Activated naive CD8-positive, alpha-beta T cell treated with anti-CD3 and anti-CD28 coated beads for 36 hours (primary cell): ENCODE measurements at regions not wholly inside any gene's neighbourhood (a gene's known extent, or its start where the extent isn't known, plus 50 kb on each side); places are given as distances from the start of the nearest gene placed in this dataset.

Source experiments
- DNase-seq: peaks from one replicate; pipeline ENCODE4 v3.0.0; 2021
- H3K27ac Mint-ChIP-seq: one replicate; pipeline ENCODE4 v1.8.0; 2022; ENCODE audit warnings: mild to moderate bottlenecking, moderate library complexity, mixed read lengths
- H3K27me3 Mint-ChIP-seq: one replicate; pipeline ENCODE4 v1.8.0; 2022; ENCODE audit warnings: mild to moderate bottlenecking, mixed read lengths
- H3K36me3 Mint-ChIP-seq: one replicate; pipeline ENCODE4 v1.8.0; 2021; ENCODE audit warnings: mild to moderate bottlenecking, mixed read lengths
- H3K4me1 Mint-ChIP-seq: one replicate; pipeline ENCODE4 v1.8.0; 2021; ENCODE audit warnings: mixed read lengths
- H3K4me3 Mint-ChIP-seq: one replicate; pipeline ENCODE4 v1.8.0; 2022; ENCODE audit warnings: mild to moderate bottlenecking, moderate library complexity, mixed read lengths
- H3K9me3 Mint-ChIP-seq: one replicate; pipeline ENCODE4 v1.8.0; 2022; ENCODE audit warnings: mixed read lengths

GRCh38 chr1:212539737-212540430 is 68.7 kb upstream of the ATF3 start:
- H3K9me3 Mint-ChIP-seq = no peaks in the 10 kb centered on the region
- no peaks in the 10 kb centered on the region for H3K4me1 Mint-ChIP-seq
- H3K27ac Mint-ChIP-seq = no peak overlapping the region
- H3K36me3 Mint-ChIP-seq = no peaks in the 10 kb centered on the region
- no peak for DNase-seq
- peaks cover 9% of the 10 kb centered on the region for H3K27me3 Mint-ChIP-seq
- H3K4me3 Mint-ChIP-seq = no peak overlapping the region

GRCh38 chr1:212542761-212543187 is 65.8 kb upstream of the ATF3 start:
- no peak for DNase-seq
- H3K4me1 Mint-ChIP-seq = no peaks in the 10 kb centered on the region
- H3K36me3 Mint-ChIP-seq = no peaks in the 10 kb centered on the region
- H3K27me3 Mint-ChIP-seq = peaks cover 5% of the 10 kb centered on the region
- no peak overlapping the region for H3K27ac Mint-ChIP-seq
- no peaks in the 10 kb centered on the region for H3K9me3 Mint-ChIP-seq
- H3K4me3 Mint-ChIP-seq = no peak overlapping the region

- Mint-ChIP-seq H3K27ac (no peak overlapping the region), H3K9me3 (no peaks in the 10 kb centered on the region), H3K4me1 (no peaks in the 10 kb centered on the region), H3K36me3 (no peaks in the 10 kb centered on the region), H3K4me3 (no peak overlapping the region), H3K27me3 (peaks cover 6% of the 10 kb centered on the region)
- no peak for DNase-seq
Observed at GRCh38 chr1:212544110-212544509, 64.5 kb upstream of the ATF3 start.

GRCh38 chr1:212545941-212546635 is 62.5 kb upstream of the ATF3 start:
- H3K4me3 Mint-ChIP-seq = no peak overlapping the region

DNA sequence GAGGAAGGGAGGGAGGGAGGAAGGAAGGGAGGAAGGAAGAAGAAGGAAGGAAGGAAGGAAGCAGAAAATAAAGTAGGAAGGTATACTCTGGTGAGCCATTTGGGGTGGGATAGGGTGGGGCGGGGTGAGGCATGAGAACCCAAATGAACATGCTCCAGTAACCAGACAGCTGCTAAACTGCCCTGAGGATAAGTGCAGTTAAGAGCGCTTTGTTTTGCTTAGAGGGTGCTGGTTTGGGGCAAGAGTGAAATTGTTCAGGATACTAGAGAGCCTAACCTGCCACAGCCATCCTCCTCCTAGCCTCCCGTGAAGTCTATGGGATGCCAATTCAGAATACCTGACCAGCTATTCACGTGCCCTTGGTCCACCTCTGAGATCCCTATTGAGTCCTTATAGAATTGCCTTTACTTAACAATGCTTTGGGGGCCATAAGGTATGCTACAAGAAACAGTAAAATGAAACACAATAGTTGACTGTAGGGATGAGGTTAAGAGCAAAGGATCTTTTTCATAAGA is 59.0 kb upstream of the ATF3 start:
- H3K4me1 Mint-ChIP-seq = no peaks in the 10 kb centered on the region
- no peaks in the 10 kb centered on the region for H3K36me3 Mint-ChIP-seq
- no peaks in the 10 kb centered on the region for H3K9me3 Mint-ChIP-seq
- DNase-seq = no peak
- no peak overlapping the region for H3K27ac Mint-ChIP-seq
- H3K4me3 Mint-ChIP-seq = no peak overlapping the region
- peaks cover 19% of the 10 kb centered on the region for H3K27me3 Mint-ChIP-seq

More at GRCh38 chr1:212545941-212546635, 62.5 kb upstream of the ATF3 start:
- H3K4me1 Mint-ChIP-seq = no peaks in the 10 kb centered on the region
- no peaks in the 10 kb centered on the region for H3K36me3 Mint-ChIP-seq
- no peaks in the 10 kb centered on the region for H3K9me3 Mint-ChIP-seq
- no peak for DNase-seq
- H3K27me3 Mint-ChIP-seq = peaks cover 13% of the 10 kb centered on the region
- H3K27ac Mint-ChIP-seq = no peak overlapping the region

- no peak for DNase-seq
- no peak overlapping the region for H3K4me3 Mint-ChIP-seq
- H3K27ac Mint-ChIP-seq = no peak overlapping the region
- H3K27me3 Mint-ChIP-seq = peaks cover 27% of the 10 kb centered on the region
- H3K9me3 Mint-ChIP-seq = no peaks in the 10 kb centered on the region
- no peaks in the 10 kb centered on the region for H3K36me3 Mint-ChIP-seq
- H3K4me1 Mint-ChIP-seq = no peaks in the 10 kb centered on the region
Observed at GRCh38 chr1:212551929-212552328, 56.6 kb upstream of the ATF3 start.

GRCh38 chr1:212553676-212554075 is 54.9 kb upstream of the ATF3 start:
- Mint-ChIP-seq H3K36me3 (peaks cover 4% of the 10 kb centered on the region), H3K9me3 (peaks cover 4% of the 10 kb centered on the region), H3K27ac (no peak overlapping the region), H3K27me3 (peaks cover 31% of the 10 kb centered on the region), H3K4me3 (no peak overlapping the region), H3K4me1 (peaks cover 4% of the 10 kb centered on the region)
- DNase-seq = no peak

DNA sequence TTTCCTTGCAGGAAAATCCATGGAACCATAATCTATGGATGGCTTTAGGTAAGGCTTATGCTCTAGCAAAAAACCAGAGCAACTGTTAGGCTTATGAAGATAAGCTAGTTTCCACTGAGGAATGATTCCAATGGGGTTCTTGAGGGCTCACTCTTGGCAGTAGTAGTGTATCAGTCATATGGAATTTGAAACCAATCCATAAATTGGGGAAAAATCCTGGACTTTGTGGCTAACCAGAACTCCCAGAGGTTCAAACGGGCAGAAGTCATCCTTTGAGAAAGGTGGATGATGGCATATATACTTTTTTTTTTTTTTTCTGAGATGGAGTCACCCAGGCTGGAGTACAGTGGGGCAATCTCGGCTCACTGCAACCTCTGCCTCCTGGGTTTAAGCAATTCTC is 54.2 kb upstream of the ATF3 start:
- no peak for DNase-seq
- Mint-ChIP-seq H3K4me3 (no peak overlapping the region), H3K27ac (no peak overlapping the region), H3K9me3 (peaks cover 4% of the 10 kb centered on the region), H3K4me1 (peaks cover 8% of the 10 kb centered on the region), H3K36me3 (peaks cover 4% of the 10 kb centered on the region), H3K27me3 (peaks cover 29% of the 10 kb centered on the region)

DNA sequence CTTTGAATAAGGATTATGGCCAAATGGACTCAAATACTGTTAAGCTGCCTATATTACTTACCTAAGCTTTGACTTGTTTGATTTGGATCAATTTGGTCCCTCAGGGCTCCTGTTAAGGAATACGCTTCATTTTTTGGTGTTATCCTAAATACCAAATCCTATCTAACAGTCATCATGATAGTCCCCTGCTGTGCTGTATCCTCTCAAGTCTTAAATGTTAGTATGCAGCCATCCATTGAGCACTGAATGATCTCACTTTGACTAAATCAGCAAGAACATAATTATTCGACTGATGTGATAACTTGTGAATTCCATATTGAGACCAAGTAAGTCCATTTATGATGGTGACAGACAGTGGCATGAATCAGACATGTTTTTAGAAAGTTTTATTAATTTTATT is 53.1 kb upstream of the ATF3 start:
- no peak for DNase-seq
- H3K27me3 Mint-ChIP-seq = peaks cover 24% of the 10 kb centered on the region
- no peak overlapping the region for H3K27ac Mint-ChIP-seq
- peaks cover 4% of the 10 kb centered on the region for H3K9me3 Mint-ChIP-seq
- H3K4me3 Mint-ChIP-seq = no peak overlapping the region
- peaks cover 4% of the 10 kb centered on the region for H3K36me3 Mint-ChIP-seq
- H3K4me1 Mint-ChIP-seq = peaks cover 12% of the 10 kb centered on the region

DNA sequence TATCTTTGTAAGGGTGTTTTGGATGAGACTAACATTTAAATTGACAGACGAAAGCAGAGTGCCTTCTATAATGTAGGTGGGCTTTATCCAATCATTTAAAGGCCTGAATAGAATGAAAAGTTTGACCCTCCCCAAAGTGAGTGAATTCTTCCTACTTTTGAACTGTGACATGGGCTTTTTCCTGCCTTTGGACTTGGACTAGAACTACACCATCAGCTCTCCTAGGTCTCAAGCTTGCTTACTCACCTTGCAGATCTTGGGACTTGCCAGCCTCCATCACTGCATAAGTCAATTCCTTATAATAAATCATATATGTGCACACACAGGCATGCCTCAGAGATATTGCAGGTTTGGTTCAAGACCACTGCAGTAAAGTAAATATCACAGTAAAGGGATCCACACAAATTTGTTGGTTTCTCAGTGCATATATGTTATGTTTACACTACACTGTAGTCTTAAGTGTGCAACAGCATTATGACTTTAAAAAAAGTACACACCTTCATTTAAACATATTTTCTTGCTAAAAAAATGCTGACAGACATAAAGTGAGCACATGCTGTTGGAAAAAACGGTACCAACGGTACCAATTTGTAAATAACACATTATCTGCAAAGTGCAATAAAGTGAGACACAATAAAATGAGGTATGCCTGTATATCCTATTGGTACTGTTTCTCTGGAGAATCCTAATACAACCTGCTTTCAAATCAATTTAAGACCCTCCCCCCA is 51.6 kb upstream of the ATF3 start:
- Mint-ChIP-seq H3K9me3 (peaks cover 4% of the 10 kb centered on the region), H3K27ac (no peak overlapping the region), H3K27me3 (peaks cover 17% of the 10 kb centered on the region), H3K36me3 (peaks cover 4% of the 10 kb centered on the region), H3K4me3 (no peak overlapping the region), H3K4me1 (peaks cover 12% of the 10 kb centered on the region)
- no peak for DNase-seq

GRCh38 chr1:212557739-212558692 is 50.5 kb upstream of the ATF3 start:
- Mint-ChIP-seq H3K27me3 (peaks cover 17% of the 10 kb centered on the region), H3K27ac (peak overlapping the region; percentile 65), H3K36me3 (peaks cover 4% of the 10 kb centered on the region), H3K9me3 (peaks cover 9% of the 10 kb centered on the region), H3K4me1 (peaks cover 12% of the 10 kb centered on the region), H3K4me3 (peak overlapping the region; percentile 65)
- no peak for DNase-seq

GRCh38 chr1:212558693-212559480 is 49.7 kb upstream of the ATF3 start:
- Mint-ChIP-seq H3K4me3 (peak overlapping the region; percentile 71), H3K27ac (peak overlapping the region; percentile 84), H3K4me1 (peaks cover 12% of the 10 kb centered on the region), H3K36me3 (peaks cover 4% of the 10 kb centered on the region), H3K9me3 (peaks cover 12% of the 10 kb centered on the region), H3K27me3 (peaks cover 17% of the 10 kb centered on the region)
- DNase-seq = peak; percentile 90
